GM12865 (cell line): ENCODE measurements at regions not wholly inside any gene's neighbourhood (a gene's known extent, or its start where the extent isn't known, plus 50 kb on each side); places are given as distances from the start of the nearest gene placed in this dataset.

ENCODE experiments used
- DNase-seq: peaks from one replicate; pipeline ENCODE4 v3.0.0; 2010; ENCODE audit warnings: low read depth
- H3K4me3 ChIP-seq: 2 replicates; pipeline ENCODE4 v1.5.1; 2011; ENCODE audit warnings: mild to moderate bottlenecking, low read depth, low read length, control low read depth
- CTCF ChIP-seq: IDR thresholded peaks from 2 replicates; pipeline ENCODE4 v1.5.1; 2011; ENCODE audit warnings: low read length, control low read depth, low read depth, inconsistent platforms; ENCODE audit not compliant: insufficient read depth; ENCODE audit errors: missing control alignments

- H3K4me3 ChIP-seq: no peak overlapping the region
- TF ChIP-seq CTCF: no peak
- DNase-seq: no peak
Measured at GRCh38 chr3:56880720-56881575, 79.2 kb upstream of the ARHGEF3 start.

GRCh38 chr3:56879436-56880215, 77.9 kb upstream of the ARHGEF3 start:
- H3K4me3 ChIP-seq: no peak overlapping the region
- DNase-seq: no peak
- no peak for TF ChIP-seq CTCF

GRCh38 chr3:56878074-56878473, 76.3 kb upstream of the ARHGEF3 start:
- TF ChIP-seq CTCF: no peak
- no peak overlapping the region for H3K4me3 ChIP-seq
- no peak for DNase-seq

- no peak for TF ChIP-seq CTCF
- no peak overlapping the region for H3K4me3 ChIP-seq
- DNase-seq: no peak
Measured at GRCh38 chr3:56876916-56877315, 75.2 kb upstream of the ARHGEF3 start.

- DNase-seq: no peak
- H3K4me3 ChIP-seq: no peak overlapping the region
- no peak for TF ChIP-seq CTCF
Measured at GRCh38 chr3:56874269-56874668, 72.5 kb upstream of the ARHGEF3 start.

- no peak for DNase-seq
- H3K4me3 ChIP-seq: no peak overlapping the region
- TF ChIP-seq CTCF: no peak
Measured at GRCh38 chr3:56870436-56870835, 68.7 kb upstream of the ARHGEF3 start.
